Endothelial cell (in vitro differentiated cells): ENCODE measurements at regions not wholly inside any gene's neighbourhood (a gene's known extent, or its start where the extent isn't known, plus 50 kb on each side); places are given as distances from the start of the nearest gene placed in this dataset.

Experiments
- DNase-seq: peaks from one replicate; pipeline ENCODE4 v3.0.0; 2021; ENCODE audit warnings: low spot score
- H3K27ac Mint-ChIP-seq: one replicate; pipeline ENCODE4 v1.8.0; 2021; ENCODE audit warnings: mixed read lengths, inconsistent platforms; ENCODE audit not compliant: unreplicated experiment
- H3K27me3 Mint-ChIP-seq: one replicate; pipeline ENCODE4 v1.8.0; 2021; ENCODE audit warnings: mild to moderate bottlenecking, moderate library complexity, mixed read lengths, inconsistent platforms; ENCODE audit not compliant: unreplicated experiment
- H3K36me3 Mint-ChIP-seq: one replicate; pipeline ENCODE4 v1.8.0; 2021; ENCODE audit warnings: mild to moderate bottlenecking, low read depth, mixed read lengths, inconsistent platforms; ENCODE audit not compliant: unreplicated experiment
- H3K4me1 Mint-ChIP-seq: one replicate; pipeline ENCODE4 v1.8.0; 2021; ENCODE audit warnings: mild to moderate bottlenecking, mixed read lengths, inconsistent platforms; ENCODE audit not compliant: unreplicated experiment
- H3K4me3 Mint-ChIP-seq: one replicate; pipeline ENCODE4 v1.8.0; 2021; ENCODE audit warnings: mild to moderate bottlenecking, mixed read lengths, inconsistent platforms; ENCODE audit not compliant: unreplicated experiment
- H3K9me3 Mint-ChIP-seq: one replicate; pipeline ENCODE4 v1.8.0; 2021; ENCODE audit warnings: mixed read lengths, inconsistent platforms; ENCODE audit not compliant: unreplicated experiment
- TF ChIP-seq, protein P1 (sequence below): fragments of 200-600 bp; sonication (generic); IDR thresholded peaks from one replicate; pipeline ENCODE4 v1.5.0; 2021; ENCODE audit warnings: antibody characterized with exemption; ENCODE audit not compliant: unreplicated experiment

DNA sequence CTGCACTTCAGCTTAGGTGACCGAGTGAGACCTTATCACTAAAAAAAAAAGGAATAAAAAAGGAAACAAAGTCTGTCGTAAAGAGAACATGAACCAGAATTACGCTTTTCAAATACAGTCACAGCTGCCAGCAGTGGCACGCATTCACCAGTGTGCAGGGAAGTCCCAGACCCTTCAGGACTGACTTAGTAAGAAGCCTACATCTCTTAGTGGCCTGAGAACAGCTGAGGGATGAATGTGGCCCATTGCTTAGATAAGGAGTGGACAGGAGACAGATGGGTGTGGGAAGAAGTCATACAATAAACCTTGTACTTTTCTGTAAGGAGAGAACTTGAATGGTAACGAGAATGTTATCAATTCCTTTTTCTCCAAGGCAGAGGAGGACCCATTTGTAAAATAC lies 178.5 kb downstream of the JCAD start:
- Mint-ChIP-seq H3K36me3 (no peaks in the 10 kb centered on the region), H3K27ac (no peak overlapping the region)
- TF ChIP-seq, protein P1, sequence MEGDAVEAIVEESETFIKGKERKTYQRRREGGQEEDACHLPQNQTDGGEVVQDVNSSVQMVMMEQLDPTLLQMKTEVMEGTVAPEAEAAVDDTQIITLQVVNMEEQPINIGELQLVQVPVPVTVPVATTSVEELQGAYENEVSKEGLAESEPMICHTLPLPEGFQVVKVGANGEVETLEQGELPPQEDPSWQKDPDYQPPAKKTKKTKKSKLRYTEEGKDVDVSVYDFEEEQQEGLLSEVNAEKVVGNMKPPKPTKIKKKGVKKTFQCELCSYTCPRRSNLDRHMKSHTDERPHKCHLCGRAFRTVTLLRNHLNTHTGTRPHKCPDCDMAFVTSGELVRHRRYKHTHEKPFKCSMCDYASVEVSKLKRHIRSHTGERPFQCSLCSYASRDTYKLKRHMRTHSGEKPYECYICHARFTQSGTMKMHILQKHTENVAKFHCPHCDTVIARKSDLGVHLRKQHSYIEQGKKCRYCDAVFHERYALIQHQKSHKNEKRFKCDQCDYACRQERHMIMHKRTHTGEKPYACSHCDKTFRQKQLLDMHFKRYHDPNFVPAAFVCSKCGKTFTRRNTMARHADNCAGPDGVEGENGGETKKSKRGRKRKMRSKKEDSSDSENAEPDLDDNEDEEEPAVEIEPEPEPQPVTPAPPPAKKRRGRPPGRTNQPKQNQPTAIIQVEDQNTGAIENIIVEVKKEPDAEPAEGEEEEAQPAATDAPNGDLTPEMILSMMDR, result no peak

DNA sequence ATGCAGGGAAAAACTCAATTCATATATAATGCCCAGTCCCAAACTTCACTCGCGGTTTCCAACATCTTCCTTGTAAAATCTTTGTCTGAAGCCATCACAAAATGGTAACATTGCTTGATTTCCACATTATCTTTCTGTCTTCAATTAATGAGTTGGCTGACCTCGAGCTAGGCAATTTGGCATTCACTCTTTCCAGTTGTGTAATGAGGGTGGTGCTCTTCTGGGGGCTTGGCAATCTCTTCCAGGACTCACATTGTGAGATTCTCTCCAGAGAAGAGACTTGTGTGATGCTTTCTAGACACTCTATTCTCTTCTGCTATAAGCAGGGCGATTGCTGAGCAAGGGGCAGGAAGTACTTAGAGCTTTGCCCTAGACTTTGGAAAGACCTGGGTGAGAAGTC lies 179.5 kb downstream of the JCAD start:
- H3K9me3 Mint-ChIP-seq, result no peaks in the 10 kb centered on the region
- no peaks in the 10 kb centered on the region for H3K36me3 Mint-ChIP-seq
- peaks cover 9% of the 10 kb centered on the region for H3K4me1 Mint-ChIP-seq
- no peak overlapping the region for H3K27ac Mint-ChIP-seq
- H3K27me3 Mint-ChIP-seq, result peaks cover 2% of the 10 kb centered on the region
- TF ChIP-seq, protein P1, result no peak
- H3K4me3 Mint-ChIP-seq, result no peak overlapping the region
- no peak for DNase-seq

More for the DNA sequence above, 178.5 kb downstream of the JCAD start:
- H3K9me3 Mint-ChIP-seq, result no peaks in the 10 kb centered on the region
- peaks cover 2% of the 10 kb centered on the region for H3K27me3 Mint-ChIP-seq
- peaks cover 2% of the 10 kb centered on the region for H3K4me1 Mint-ChIP-seq
- no peak for DNase-seq
- H3K4me3 Mint-ChIP-seq, result no peak overlapping the region

DNA sequence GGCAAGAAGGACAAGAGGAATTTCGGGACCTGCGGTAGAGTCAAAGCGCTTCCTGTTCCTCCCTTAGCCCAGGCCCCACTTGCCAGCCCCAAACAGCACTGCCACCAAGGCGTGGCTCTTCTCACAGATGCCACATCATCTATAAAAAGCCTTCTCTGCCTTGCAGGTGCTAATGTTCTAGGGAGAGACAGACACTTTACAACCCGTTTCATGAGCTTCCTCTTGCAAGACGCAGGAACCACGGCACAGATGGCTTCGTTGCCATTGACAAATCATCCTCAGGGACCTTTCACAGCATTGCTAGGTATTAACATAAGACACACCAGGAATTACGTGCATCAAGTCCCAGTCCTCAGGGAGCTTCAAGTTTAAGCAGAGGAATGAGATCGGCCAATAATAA lies 180.9 kb downstream of the JCAD start:
- TF ChIP-seq, protein P1, result no peak
- Mint-ChIP-seq H3K27ac (no peak overlapping the region), H3K27me3 (no peaks in the 10 kb centered on the region), H3K4me1 (peaks cover 21% of the 10 kb centered on the region), H3K36me3 (no peaks in the 10 kb centered on the region), H3K4me3 (no peak overlapping the region), H3K9me3 (no peaks in the 10 kb centered on the region)
- DNase-seq, result no peak

DNA sequence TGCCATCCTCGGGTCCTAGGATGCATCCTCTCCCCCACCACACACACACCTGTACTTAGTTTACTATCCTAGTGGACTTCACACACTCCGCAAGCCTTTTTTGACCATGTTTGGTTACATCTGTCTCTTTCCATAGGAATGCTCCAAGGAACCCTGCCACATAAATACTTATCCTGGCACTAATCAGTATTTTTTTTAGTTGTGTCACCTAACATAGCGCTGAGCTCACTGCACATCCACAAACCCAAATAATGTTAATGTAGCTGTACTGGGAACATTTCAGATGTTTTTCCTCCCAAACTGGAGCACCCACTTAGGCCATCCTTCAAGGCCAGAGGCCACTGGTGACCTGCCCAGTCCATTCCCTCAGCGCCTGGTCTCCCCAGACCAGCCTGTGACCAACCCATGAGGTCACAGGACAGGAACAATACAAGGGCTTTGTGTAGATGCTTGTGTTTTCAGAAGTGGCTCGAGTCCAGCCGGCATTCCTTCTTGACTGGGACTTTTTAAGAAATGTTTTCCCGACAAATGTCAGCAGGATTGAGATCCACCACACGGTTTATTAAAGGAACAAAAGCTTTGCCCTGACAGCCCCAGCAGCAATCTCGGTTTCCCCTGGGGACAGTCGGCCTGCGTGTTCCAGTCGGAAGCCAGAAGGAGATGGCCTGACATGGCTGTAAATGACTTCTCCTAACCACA lies 181.4 kb downstream of the JCAD start:
- no peaks in the 10 kb centered on the region for H3K27me3 Mint-ChIP-seq
- no peaks in the 10 kb centered on the region for H3K9me3 Mint-ChIP-seq
- no peak overlapping the region for H3K27ac Mint-ChIP-seq
- TF ChIP-seq, protein P1, result no peak
- H3K4me1 Mint-ChIP-seq, result peaks cover 26% of the 10 kb centered on the region
- no peak for DNase-seq
- no peak overlapping the region for H3K4me3 Mint-ChIP-seq
- H3K36me3 Mint-ChIP-seq, result no peaks in the 10 kb centered on the region

DNA sequence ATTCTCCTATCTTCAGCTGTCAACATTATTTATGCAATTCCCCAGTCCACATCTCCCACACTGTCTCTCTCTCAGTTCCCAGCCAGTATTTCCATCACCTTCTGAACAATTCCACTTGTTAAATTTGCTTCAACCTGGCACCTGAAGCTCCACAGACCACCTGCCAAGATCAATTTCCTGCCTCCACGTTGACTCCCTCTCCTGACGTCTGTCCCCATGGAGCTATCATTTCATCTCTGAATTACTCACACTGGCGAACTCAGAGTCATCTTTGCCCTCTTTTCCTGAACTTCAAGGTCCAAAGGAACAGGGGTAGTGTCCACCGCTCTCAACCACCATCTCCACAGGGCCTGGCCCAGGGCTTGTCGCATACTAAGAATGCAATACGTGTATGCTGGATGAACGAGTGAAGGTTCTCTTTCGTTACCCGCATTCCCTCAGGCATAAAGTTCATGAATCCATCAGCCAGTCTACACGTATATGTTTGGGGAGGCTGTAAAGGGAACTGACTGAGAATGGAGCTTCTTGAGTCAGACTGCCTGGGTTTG lies 183.3 kb downstream of the JCAD start:
- Mint-ChIP-seq H3K27me3 (no peaks in the 10 kb centered on the region), H3K9me3 (no peaks in the 10 kb centered on the region), H3K4me3 (no peak overlapping the region), H3K36me3 (no peaks in the 10 kb centered on the region), H3K27ac (no peak overlapping the region), H3K4me1 (peaks cover 29% of the 10 kb centered on the region)
- no peak for DNase-seq
- TF ChIP-seq, protein P1, result no peak
